CD14-positive monocyte (primary cell): ENCODE measurements at regions not wholly inside any gene's neighbourhood (a gene's known extent, or its start where the extent isn't known, plus 50 kb on each side); places are given as distances from the start of the nearest gene placed in this dataset.

Experiments
- DNase-seq, 3 donors: peaks; one replicate each; pipeline ENCODE4 v3.0.0-alpha.2; 2011 to 2022
- H2AFZ ChIP-seq: 2 replicates; pipeline ENCODE4 v1.6.0; 2012; ENCODE audit warnings: mild to moderate bottlenecking, low read depth, low read length, inconsistent platforms; ENCODE audit not compliant: insufficient read depth, poor library complexity, severe bottlenecking
- H3K27ac ChIP-seq, 2 donors: 1 replicate in 1 of 2; 2 replicates in 1 of 2; pipeline ENCODE4 v1.5.1; 2012 to 2013; ENCODE audit warnings: low read length in 2 of 2, control low read depth in 1 of 2, inconsistent platforms in 1 of 2, low read depth in 1 of 2, mild to moderate bottlenecking in 1 of 2
- H3K27me3 ChIP-seq, 2 donors: one replicate each; pipeline versions ENCODE4 v1.6.0 to v1.6.1; 2011 to 2013; ENCODE audit warnings: low read length in 2 of 2; ENCODE audit not compliant: control insufficient read depth in 2 of 2, insufficient read depth in 2 of 2
- H3K36me3 ChIP-seq, 2 donors: replicated peaks in 1 of 2; 1 replicate in 1 of 2; 2 replicates in 1 of 2; pipeline versions ENCODE4 v1.5.1 to v1.6.1; 2012 to 2013; ENCODE audit warnings: low read length in 2 of 2, control low read depth in 1 of 2, inconsistent platforms in 1 of 2, mild to moderate bottlenecking in 1 of 2; ENCODE audit not compliant: insufficient read depth in 2 of 2, control insufficient read depth in 1 of 2
- H3K4me1 ChIP-seq, 2 donors: 1 replicate in 1 of 2; 2 replicates in 1 of 2; pipeline versions ENCODE4 v1.5.1 to v1.6.1; 2012 to 2013; ENCODE audit warnings: low read length in 2 of 2, control low read depth in 1 of 2, inconsistent platforms in 1 of 2, mild to moderate bottlenecking in 1 of 2, moderate library complexity in 1 of 2; ENCODE audit not compliant: insufficient read depth in 2 of 2, control insufficient read depth in 1 of 2
- H3K4me2 ChIP-seq: replicated peaks from 2 replicates; pipeline ENCODE3; 2012; ENCODE audit warnings: low read length, moderate library complexity, mild to moderate bottlenecking; ENCODE audit not compliant: poor library complexity, severe bottlenecking; ENCODE audit errors: extremely low read depth
- H3K4me3 ChIP-seq, 3 experiments: fragments of 200-600 bp in 1 of 3; sonication (generic) in 1 of 3; replicated peaks in 1 of 3; 1 replicate in 2 of 3; 2 replicates in 1 of 3; pipeline ENCODE4 v1.5.1; 2011 to 2013; ENCODE audit warnings: low read length in 3 of 3, mild to moderate bottlenecking in 3 of 3, control low read depth in 2 of 3, low read depth in 2 of 3, inconsistent platforms in 1 of 3, moderate library complexity in 1 of 3
- H3K79me2 ChIP-seq: 2 replicates; pipeline ENCODE4 v1.6.0; 2012; ENCODE audit warnings: mild to moderate bottlenecking, control low read depth, inconsistent platforms, low read length, moderate library complexity; ENCODE audit not compliant: insufficient read depth
- H3K9ac ChIP-seq: 2 replicates; pipeline ENCODE4 v1.6.0; 2017; ENCODE audit warnings: low read length, mild to moderate bottlenecking; ENCODE audit not compliant: insufficient read depth, poor library complexity, severe bottlenecking
- H3K9me3 ChIP-seq, 2 donors: replicated peaks in 1 of 2; 1 replicate in 1 of 2; 2 replicates in 1 of 2; pipeline versions ENCODE4 v1.5.1 to v1.6.1; 2012 to 2013; ENCODE audit warnings: low read length in 2 of 2, control low read depth in 1 of 2; ENCODE audit not compliant: control insufficient read depth in 1 of 2, insufficient read depth in 1 of 2
- H4K20me1 ChIP-seq: 2 replicates; pipeline ENCODE4 v1.6.0; 2012; ENCODE audit warnings: mild to moderate bottlenecking, low read length, control low read depth, moderate library complexity; ENCODE audit not compliant: insufficient read depth
- H3K27ac Mint-ChIP-seq, 7 donors: one replicate each; pipeline ENCODE4 v1.8.0; 2020; ENCODE audit warnings: mild to moderate bottlenecking in 7 of 7, mixed read lengths in 7 of 7, moderate library complexity in 6 of 7, inconsistent platforms in 2 of 7
- H3K27me3 Mint-ChIP-seq, 3 donors: one replicate each; pipeline ENCODE4 v1.8.0; 2021 to 2022; ENCODE audit warnings: low read depth in 3 of 3, mild to moderate bottlenecking in 3 of 3, mixed read lengths in 3 of 3, moderate library complexity in 3 of 3, inconsistent platforms in 1 of 3
- H3K36me3 Mint-ChIP-seq, 2 donors: one replicate each; pipeline ENCODE4 v1.8.0; 2020; ENCODE audit warnings: mixed read lengths in 2 of 2, inconsistent platforms in 1 of 2, mild to moderate bottlenecking in 1 of 2
- H3K4me1 Mint-ChIP-seq: one replicate; pipeline ENCODE4 v1.8.0; 2020; ENCODE audit warnings: mild to moderate bottlenecking, mixed read lengths
- H3K4me3 Mint-ChIP-seq, 2 donors: one replicate each; pipeline ENCODE4 v1.8.0; 2020; ENCODE audit warnings: mild to moderate bottlenecking in 2 of 2, mixed read lengths in 2 of 2, moderate library complexity in 1 of 2
- H3K9me3 Mint-ChIP-seq, 7 donors: one replicate each; pipeline ENCODE4 v1.8.0; 2020 to 2022; ENCODE audit warnings: mixed read lengths in 7 of 7, mild to moderate bottlenecking in 6 of 7, moderate library complexity in 6 of 7, inconsistent platforms in 2 of 7
- WGBS: methylation state at CpG from one replicate; pipeline ENCODE4 v1.1.5; 2013; ENCODE audit warnings: missing lambda C conversion rate; ENCODE audit not compliant: insufficient coverage; 5-methylcytosine and 5-hydroxymethylcytosine counted together
- intact Hi-C, 2 donors: fragments of 100-400 bp; cut with micrococcal nuclease; formaldehyde crosslinking; loops; one replicate each; pipeline versions ENCODE4 v1.15.0 to v1.15.1; 2023
- TF ChIP-seq, protein P1 (sequence below): fragments of 200-600 bp; IDR thresholded peaks from one replicate; pipeline ENCODE4 v1.8.0; 2022; ENCODE audit warnings: antibody characterized with exemption, mild to moderate bottlenecking

DNA sequence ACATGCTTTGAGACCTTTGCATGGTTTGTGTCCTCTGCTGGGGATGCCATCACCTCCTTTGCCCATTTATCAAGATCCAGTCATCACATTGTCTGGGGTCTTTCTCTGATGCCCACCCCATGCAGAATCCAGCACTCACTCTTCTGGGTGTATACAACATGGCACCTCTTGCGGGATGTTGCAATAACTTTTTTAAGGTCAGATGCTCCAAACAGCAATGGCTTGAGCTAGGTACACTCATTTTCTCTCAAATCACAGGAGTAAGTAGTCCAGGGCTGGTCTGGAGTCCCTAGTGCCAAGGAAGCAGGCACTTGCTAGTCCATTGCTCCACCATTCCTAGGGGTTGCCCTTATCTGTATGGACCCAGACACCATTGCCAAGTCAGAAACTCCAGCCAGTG is 196.6 kb upstream of the KCNG1 start:
- Histone ChIP-seq H3K27me3 (peaks cover 6 to 25% of the 10 kb centered on the region in 2 donors), H3K36me3 (no peaks in the 10 kb centered on the region), H3K27ac (no peak overlapping the region), H3K9me3 (peaks cover 14 to 15% of the 10 kb centered on the region in 2 donors), H3K4me2 (no peak overlapping the region), H3K4me1 (no peaks in the 10 kb centered on the region), H4K20me1 (no peaks in the 10 kb centered on the region), H2AFZ (no peak overlapping the region), H3K9ac (no peak overlapping the region), H3K4me3 (no peak overlapping the region), H3K79me2 (no peaks in the 10 kb centered on the region)
- peaks cover 17 to 35% (median 21%) of the 10 kb centered on the region in 3 donors for H3K27me3 Mint-ChIP-seq
- no peak overlapping the region for H3K4me3 Mint-ChIP-seq
- H3K9me3 Mint-ChIP-seq = peaks cover 7 to 20% (median 17%) of the 10 kb centered on the region in 7 donors
- no peak overlapping the region for H3K27ac Mint-ChIP-seq
- TF ChIP-seq, protein P1, sequence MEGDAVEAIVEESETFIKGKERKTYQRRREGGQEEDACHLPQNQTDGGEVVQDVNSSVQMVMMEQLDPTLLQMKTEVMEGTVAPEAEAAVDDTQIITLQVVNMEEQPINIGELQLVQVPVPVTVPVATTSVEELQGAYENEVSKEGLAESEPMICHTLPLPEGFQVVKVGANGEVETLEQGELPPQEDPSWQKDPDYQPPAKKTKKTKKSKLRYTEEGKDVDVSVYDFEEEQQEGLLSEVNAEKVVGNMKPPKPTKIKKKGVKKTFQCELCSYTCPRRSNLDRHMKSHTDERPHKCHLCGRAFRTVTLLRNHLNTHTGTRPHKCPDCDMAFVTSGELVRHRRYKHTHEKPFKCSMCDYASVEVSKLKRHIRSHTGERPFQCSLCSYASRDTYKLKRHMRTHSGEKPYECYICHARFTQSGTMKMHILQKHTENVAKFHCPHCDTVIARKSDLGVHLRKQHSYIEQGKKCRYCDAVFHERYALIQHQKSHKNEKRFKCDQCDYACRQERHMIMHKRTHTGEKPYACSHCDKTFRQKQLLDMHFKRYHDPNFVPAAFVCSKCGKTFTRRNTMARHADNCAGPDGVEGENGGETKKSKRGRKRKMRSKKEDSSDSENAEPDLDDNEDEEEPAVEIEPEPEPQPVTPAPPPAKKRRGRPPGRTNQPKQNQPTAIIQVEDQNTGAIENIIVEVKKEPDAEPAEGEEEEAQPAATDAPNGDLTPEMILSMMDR = no peak
- peaks cover 31% of the 10 kb centered on the region for H3K4me1 Mint-ChIP-seq
- H3K36me3 Mint-ChIP-seq = no peaks in the 10 kb centered on the region
- intact Hi-C loops = no loop called here
- no peak for DNase-seq
- WGBS = 100% methylated on average over 1 of the region's 1 CpG

DNA sequence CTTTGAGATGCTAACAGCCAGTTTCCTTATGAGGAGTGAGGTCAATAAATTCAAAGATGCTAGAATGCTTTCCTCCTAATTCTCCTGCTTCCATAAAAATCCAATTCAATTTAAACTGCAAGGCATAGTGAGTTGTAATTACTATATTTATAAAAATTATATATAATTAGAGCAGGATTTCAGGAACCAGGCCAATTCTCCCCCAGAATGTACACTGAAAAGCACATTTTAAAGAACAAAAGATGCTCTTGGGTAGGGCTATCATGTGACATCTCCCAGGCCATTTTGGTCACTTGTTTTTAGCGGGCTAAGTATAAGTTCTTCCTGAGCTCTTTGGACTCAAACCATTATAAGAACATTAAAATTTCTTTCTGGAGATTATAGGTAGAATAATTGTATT is 195.7 kb upstream of the KCNG1 start:
- Histone ChIP-seq H3K27me3 (peaks cover 6 to 25% of the 10 kb centered on the region in 2 donors), H3K9me3 (peaks cover 14 to 15% of the 10 kb centered on the region in 2 donors), H3K4me3 (no peak overlapping the region), H3K79me2 (no peaks in the 10 kb centered on the region), H3K9ac (no peak overlapping the region), H3K4me1 (no peaks in the 10 kb centered on the region), H3K27ac (no peak overlapping the region), H3K36me3 (no peaks in the 10 kb centered on the region), H2AFZ (no peak overlapping the region), H4K20me1 (no peaks in the 10 kb centered on the region), H3K4me2 (no peak overlapping the region)
- Mint-ChIP-seq H3K4me1 (peaks cover 31% of the 10 kb centered on the region), H3K4me3 (no peak overlapping the region), H3K27ac (no peak overlapping the region), H3K9me3 (peaks cover 7 to 20% (median 17%) of the 10 kb centered on the region in 7 donors), H3K36me3 (no peaks in the 10 kb centered on the region), H3K27me3 (peaks cover 17 to 37% (median 25%) of the 10 kb centered on the region in 3 donors)
- TF ChIP-seq, protein P1 = no peak
- no peak for DNase-seq
- intact Hi-C loops = no loop called here
- WGBS = no CpG with 5 or more reads among the region's 1 CpG
